Effector memory CD8-positive, alpha-beta T cell (primary cell): ENCODE measurements at regions not wholly inside any gene's neighbourhood (a gene's known extent, or its start where the extent isn't known, plus 50 kb on each side); places are given as distances from the start of the nearest gene placed in this dataset.
"Not testable (repeated sequence)": the region's sequence is repeated elsewhere in the genome, so short reads cannot be mapped to it uniquely, and the experiment has no call there.

ENCODE experiments used
- ATAC-seq: fragments of 150-1000 bp; cut with Tn5 transposase; replicated peaks from 2 replicates; pipeline ENCODE4 v1.10.0; 2021; ENCODE audit warnings: mild to moderate bottlenecking, moderate library complexity
- DNase-seq, 3 experiments: peaks; one replicate each; pipeline ENCODE4 v3.0.0; 2021
- H3K27ac Mint-ChIP-seq, 2 donors: one replicate each; pipeline ENCODE4 v1.8.0; 2022; ENCODE audit warnings: mild to moderate bottlenecking in 2 of 2, mixed read lengths in 2 of 2, moderate library complexity in 2 of 2
- H3K27me3 Mint-ChIP-seq, 2 donors: one replicate each; pipeline ENCODE4 v1.8.0; 2022; ENCODE audit warnings: mixed read lengths in 2 of 2
- H3K36me3 Mint-ChIP-seq: one replicate; pipeline ENCODE4 v1.8.0; 2022; ENCODE audit warnings: mild to moderate bottlenecking, moderate library complexity, mixed read lengths; ENCODE audit not compliant: insufficient read depth
- H3K4me1 Mint-ChIP-seq, 2 donors: one replicate each; pipeline ENCODE4 v1.8.0; 2022; ENCODE audit warnings: low read depth in 2 of 2, mixed read lengths in 2 of 2
- H3K4me3 Mint-ChIP-seq, 2 donors: one replicate each; pipeline ENCODE4 v1.8.0; 2022; ENCODE audit warnings: mild to moderate bottlenecking in 2 of 2, mixed read lengths in 2 of 2, moderate library complexity in 2 of 2
- H3K9me3 Mint-ChIP-seq, 2 donors: one replicate each; pipeline ENCODE4 v1.8.0; 2022; ENCODE audit warnings: mixed read lengths in 2 of 2

DNA sequence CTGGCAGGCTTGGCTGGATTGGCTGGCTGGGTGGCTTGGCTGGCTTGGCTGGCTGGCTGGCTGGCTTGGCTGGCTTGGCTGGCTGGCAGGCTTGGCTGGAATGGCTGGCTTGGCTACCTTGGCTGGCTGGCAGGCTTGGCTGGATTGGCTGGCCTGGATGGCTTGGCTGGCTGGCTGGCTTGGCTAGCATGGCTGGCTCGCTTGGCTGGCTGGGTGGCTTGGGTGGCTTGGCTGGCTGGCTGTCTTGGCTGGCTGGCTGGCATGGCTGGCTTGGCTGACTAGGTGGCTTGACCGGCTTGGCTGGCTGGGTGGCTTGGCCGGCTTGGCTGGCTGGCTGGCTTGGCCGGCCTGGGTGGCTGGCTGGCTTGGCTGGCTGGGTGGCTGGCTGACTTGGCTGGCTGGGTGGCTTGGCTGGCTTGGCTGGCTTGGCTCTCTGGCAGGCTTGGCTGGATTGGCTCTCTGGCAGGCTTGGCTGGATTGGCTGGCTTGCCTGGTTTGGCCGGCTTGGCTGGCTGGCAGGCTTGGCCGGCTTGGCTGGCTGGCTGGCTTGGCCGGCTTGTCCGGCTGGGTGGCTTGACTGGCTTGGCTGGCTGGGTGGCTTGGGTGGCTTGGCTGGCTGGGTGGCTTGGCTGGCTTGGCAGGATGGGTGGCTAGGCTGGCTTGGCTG lies 440.9 kb downstream of the GOLGA6L6 start:
- ATAC-seq, H3K27me3 Mint-ChIP-seq, H3K4me1 Mint-ChIP-seq, H3K36me3 Mint-ChIP-seq, H3K9me3 Mint-ChIP-seq, H3K4me3 Mint-ChIP-seq, H3K27ac Mint-ChIP-seq, DNase-seq: not testable (repeated sequence)

DNA sequence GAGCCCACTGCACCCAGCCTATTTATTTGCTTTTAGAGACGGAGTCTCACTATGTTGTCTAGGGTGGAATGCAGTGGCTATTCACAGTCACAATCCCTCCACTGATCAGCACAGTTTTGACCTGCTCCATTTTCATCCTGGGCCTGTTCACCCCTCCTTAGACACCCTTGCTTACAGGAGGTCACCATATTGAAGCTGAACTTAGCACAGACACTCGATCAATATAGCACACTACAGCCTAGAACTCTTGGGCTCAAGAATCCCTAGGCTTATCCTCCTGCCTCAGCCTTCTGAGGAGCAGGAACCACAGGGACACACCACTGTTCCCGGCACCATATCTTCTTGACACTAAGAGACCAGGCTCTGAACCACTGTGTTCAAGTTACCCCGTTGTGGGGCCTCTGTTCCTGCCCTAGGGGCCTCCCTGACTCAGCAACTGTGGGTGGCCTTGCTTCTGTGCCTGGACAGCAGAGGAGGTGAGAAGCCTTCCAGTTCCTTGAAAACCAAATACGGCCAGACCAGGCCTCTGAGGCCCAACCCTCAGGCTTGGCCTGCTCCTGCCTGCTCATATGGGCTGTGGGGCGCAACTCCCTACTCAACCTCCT lies 445.8 kb downstream of the GOLGA6L6 start:
- H3K27me3 Mint-ChIP-seq, DNase-seq, H3K4me3 Mint-ChIP-seq, H3K9me3 Mint-ChIP-seq, ATAC-seq, H3K36me3 Mint-ChIP-seq, H3K4me1 Mint-ChIP-seq, H3K27ac Mint-ChIP-seq: not testable (repeated sequence)

- not testable (repeated sequence) for H3K27me3 Mint-ChIP-seq, H3K4me3 Mint-ChIP-seq, DNase-seq, H3K9me3 Mint-ChIP-seq, H3K27ac Mint-ChIP-seq, ATAC-seq, H3K4me1 Mint-ChIP-seq, H3K36me3 Mint-ChIP-seq
Measured at GRCh38 chr15:20089541-20089940, 452.1 kb downstream of the GOLGA6L6 start.

- H3K36me3 Mint-ChIP-seq, H3K27me3 Mint-ChIP-seq, H3K27ac Mint-ChIP-seq, H3K4me1 Mint-ChIP-seq, H3K4me3 Mint-ChIP-seq, DNase-seq, ATAC-seq, H3K9me3 Mint-ChIP-seq: not testable (repeated sequence)
Measured at GRCh38 chr15:20084026-20084425, 457.6 kb downstream of the GOLGA6L6 start.

DNA sequence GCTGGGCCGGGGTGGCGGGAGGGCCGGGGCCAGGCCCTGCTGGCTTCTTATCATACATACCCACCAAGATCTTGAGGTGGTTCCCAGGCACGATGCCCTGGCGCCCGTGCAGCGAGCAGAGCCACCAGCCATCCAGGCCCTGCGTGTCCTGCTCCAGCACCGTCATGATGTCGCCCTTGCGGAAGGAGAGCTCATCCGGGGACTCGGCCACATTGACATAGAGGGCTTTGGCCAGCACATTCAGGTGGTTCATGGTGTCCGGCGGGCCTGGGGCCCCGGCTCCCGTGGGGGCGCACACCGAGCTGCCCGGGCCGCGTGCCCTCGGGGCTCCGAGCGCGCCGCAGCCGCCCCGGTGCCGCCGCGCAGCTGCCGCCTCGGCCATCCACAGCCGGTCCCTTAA lies 467.5 kb downstream of the GOLGA6L6 start:
- not testable (repeated sequence) for DNase-seq, ATAC-seq

DNA sequence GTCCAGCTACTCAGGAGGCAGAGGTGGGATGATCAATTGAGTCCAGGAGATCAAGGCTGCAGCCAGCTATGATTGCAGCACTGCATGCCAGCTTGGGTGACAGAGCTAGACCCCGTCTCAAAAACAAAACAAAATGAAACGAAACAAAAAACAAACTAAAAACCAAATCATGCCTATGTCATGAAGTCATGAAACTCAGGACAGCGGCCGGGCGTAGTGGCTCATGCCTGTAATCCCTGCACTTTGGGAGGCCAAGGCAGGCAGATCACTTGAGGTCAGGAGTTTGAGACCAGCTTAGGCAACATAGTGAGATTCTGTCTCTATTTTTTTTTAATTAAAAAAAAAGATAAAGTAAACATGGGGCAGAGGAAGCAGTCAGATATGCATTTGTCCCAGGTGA lies 472.6 kb downstream of the GOLGA6L6 start:
- H3K27me3 Mint-ChIP-seq, H3K36me3 Mint-ChIP-seq, H3K9me3 Mint-ChIP-seq, ATAC-seq, H3K27ac Mint-ChIP-seq, H3K4me1 Mint-ChIP-seq, H3K4me3 Mint-ChIP-seq, DNase-seq: not testable (repeated sequence)

More for the DNA sequence above, 467.5 kb downstream of the GOLGA6L6 start:
- not testable (repeated sequence) for H3K27ac Mint-ChIP-seq, H3K36me3 Mint-ChIP-seq, H3K4me1 Mint-ChIP-seq, H3K9me3 Mint-ChIP-seq, H3K27me3 Mint-ChIP-seq, H3K4me3 Mint-ChIP-seq

GRCh38 chr15:20066173-20066572 lies 475.4 kb downstream of the GOLGA6L6 start:
- H3K4me3 Mint-ChIP-seq, ATAC-seq, H3K36me3 Mint-ChIP-seq, H3K4me1 Mint-ChIP-seq, H3K9me3 Mint-ChIP-seq, DNase-seq, H3K27ac Mint-ChIP-seq, H3K27me3 Mint-ChIP-seq: not testable (repeated sequence)

GRCh38 chr15:20065508-20065907 lies 476.1 kb downstream of the GOLGA6L6 start:
- H3K4me3 Mint-ChIP-seq, H3K27ac Mint-ChIP-seq, H3K9me3 Mint-ChIP-seq, H3K27me3 Mint-ChIP-seq, DNase-seq, ATAC-seq, H3K36me3 Mint-ChIP-seq, H3K4me1 Mint-ChIP-seq: not testable (repeated sequence)

GRCh38 chr15:20063167-20063566 lies 478.4 kb downstream of the GOLGA6L6 start:
- DNase-seq, H3K27me3 Mint-ChIP-seq, H3K4me3 Mint-ChIP-seq, ATAC-seq, H3K9me3 Mint-ChIP-seq, H3K36me3 Mint-ChIP-seq, H3K27ac Mint-ChIP-seq, H3K4me1 Mint-ChIP-seq: not testable (repeated sequence)

- not testable (repeated sequence) for H3K27ac Mint-ChIP-seq, H3K4me1 Mint-ChIP-seq, ATAC-seq
Measured at GRCh38 chr15:20060838-20061237, 480.8 kb downstream of the GOLGA6L6 start.

GRCh38 chr15:20056871-20057270 lies 484.7 kb downstream of the GOLGA6L6 start:
- ATAC-seq, DNase-seq, H3K9me3 Mint-ChIP-seq, H3K4me1 Mint-ChIP-seq, H3K36me3 Mint-ChIP-seq, H3K27me3 Mint-ChIP-seq, H3K27ac Mint-ChIP-seq, H3K4me3 Mint-ChIP-seq: not testable (repeated sequence)

More at GRCh38 chr15:20060838-20061237, 480.8 kb downstream of the GOLGA6L6 start:
- H3K4me3 Mint-ChIP-seq, H3K9me3 Mint-ChIP-seq, DNase-seq, H3K36me3 Mint-ChIP-seq, H3K27me3 Mint-ChIP-seq: not testable (repeated sequence)

- H3K4me1 Mint-ChIP-seq, DNase-seq, ATAC-seq: not testable (repeated sequence)
Measured at GRCh38 chr15:20055921-20056320, 485.7 kb downstream of the GOLGA6L6 start.

GRCh38 chr15:20048189-20048588 lies 493.4 kb downstream of the GOLGA6L6 start:
- H3K4me1 Mint-ChIP-seq, H3K27ac Mint-ChIP-seq, H3K36me3 Mint-ChIP-seq: not testable (repeated sequence)

More at GRCh38 chr15:20055921-20056320, 485.7 kb downstream of the GOLGA6L6 start:
- not testable (repeated sequence) for H3K27ac Mint-ChIP-seq, H3K27me3 Mint-ChIP-seq, H3K9me3 Mint-ChIP-seq, H3K4me3 Mint-ChIP-seq, H3K36me3 Mint-ChIP-seq

GRCh38 chr15:20045165-20045564 lies 496.4 kb downstream of the GOLGA6L6 start:
- not testable (repeated sequence) for DNase-seq, H3K4me3 Mint-ChIP-seq, H3K27ac Mint-ChIP-seq, ATAC-seq, H3K27me3 Mint-ChIP-seq, H3K36me3 Mint-ChIP-seq, H3K4me1 Mint-ChIP-seq, H3K9me3 Mint-ChIP-seq

More at GRCh38 chr15:20048189-20048588, 493.4 kb downstream of the GOLGA6L6 start:
- not testable (repeated sequence) for ATAC-seq, H3K4me3 Mint-ChIP-seq, H3K27me3 Mint-ChIP-seq, DNase-seq, H3K9me3 Mint-ChIP-seq
